HepG2 (cell line): ENCODE measurements at regions not wholly inside any gene's neighbourhood (a gene's known extent, or its start where the extent isn't known, plus 50 kb on each side); places are given as distances from the start of the nearest gene placed in this dataset.

Experiments
- CREB1 ChIP-seq, 2 experiments: fragments of 450-650 bp in 1 of 2; IDR thresholded peaks; 2 replicates each; pipeline ENCODE4 v1.6.1; 2016 to 2017; ENCODE audit warnings: control low read depth in 1 of 2, mild to moderate bottlenecking in 1 of 2, missing compliant biosample characterization in 1 of 2, missing genetic modification characterization in 1 of 2
- FOSL2 ChIP-seq: sonication (generic); formaldehyde crosslinking; IDR thresholded peaks from 2 replicates; pipeline ENCODE4 v1.4.0; 2020; ENCODE audit warnings: missing genetic modification reagents
- KLF12 ChIP-seq: sonication (generic); formaldehyde crosslinking; IDR thresholded peaks from 2 replicates; pipeline ENCODE4 v1.4.0; 2020; ENCODE audit warnings: missing genetic modification reagents, borderline replicate concordance
- TBP ChIP-seq: sonication (generic); formaldehyde crosslinking; IDR thresholded peaks from 2 replicates; pipeline ENCODE4 v1.5.0; 2020; ENCODE audit warnings: missing genetic modification reagents
- ZBTB20 ChIP-seq: sonication (generic); formaldehyde crosslinking; IDR thresholded peaks from 2 replicates; pipeline ENCODE4 v1.8.1; 2023; ENCODE audit warnings: missing genetic modification reagents, low read depth, mild to moderate bottlenecking, borderline replicate concordance
- ZNF572 ChIP-seq: sonication (generic); formaldehyde crosslinking; IDR thresholded peaks from 2 replicates; pipeline ENCODE4 v1.5.1; 2020; ENCODE audit warnings: mild to moderate bottlenecking, missing genetic modification reagents
- ZNF670 ChIP-seq: sonication (generic); formaldehyde crosslinking; IDR thresholded peaks from 2 replicates; pipeline ENCODE4 v1.8.0; 2022; ENCODE audit warnings: mild to moderate bottlenecking, missing genetic modification reagents, borderline replicate concordance
- TF ChIP-seq, protein P1 (sequence below): sonication (generic); formaldehyde crosslinking; IDR thresholded peaks from 2 replicates; pipeline ENCODE4 v1.4.0; 2020; ENCODE audit warnings: missing genetic modification reagents
- TF ChIP-seq, protein P2 (sequence below): sonication (generic); formaldehyde crosslinking; IDR thresholded peaks from 2 replicates; pipeline ENCODE4 v1.5.0; 2020; ENCODE audit warnings: mild to moderate bottlenecking, missing genetic modification reagents, moderate library complexity

DNA sequence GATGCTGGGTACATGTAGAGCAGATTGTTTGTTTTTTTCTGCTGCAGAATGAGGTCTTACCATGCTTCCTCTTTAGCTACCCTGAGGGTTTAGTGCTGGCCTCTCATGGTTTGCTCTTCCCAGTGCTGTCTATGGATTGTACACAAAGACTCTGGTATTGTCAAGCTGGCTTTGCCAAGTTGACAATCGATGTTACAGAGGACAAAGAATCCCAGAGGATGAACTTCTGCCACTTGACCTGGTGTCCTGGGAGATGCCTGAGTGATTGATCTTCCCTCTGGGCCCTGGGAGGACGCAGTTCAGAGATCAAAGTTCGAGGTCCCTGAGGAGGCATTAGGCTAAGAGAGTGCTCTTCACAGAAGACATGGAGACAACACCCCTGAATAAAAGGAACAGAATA is 865.4 kb downstream of the CCSER2 start:
- TF ChIP-seq, protein P1, sequence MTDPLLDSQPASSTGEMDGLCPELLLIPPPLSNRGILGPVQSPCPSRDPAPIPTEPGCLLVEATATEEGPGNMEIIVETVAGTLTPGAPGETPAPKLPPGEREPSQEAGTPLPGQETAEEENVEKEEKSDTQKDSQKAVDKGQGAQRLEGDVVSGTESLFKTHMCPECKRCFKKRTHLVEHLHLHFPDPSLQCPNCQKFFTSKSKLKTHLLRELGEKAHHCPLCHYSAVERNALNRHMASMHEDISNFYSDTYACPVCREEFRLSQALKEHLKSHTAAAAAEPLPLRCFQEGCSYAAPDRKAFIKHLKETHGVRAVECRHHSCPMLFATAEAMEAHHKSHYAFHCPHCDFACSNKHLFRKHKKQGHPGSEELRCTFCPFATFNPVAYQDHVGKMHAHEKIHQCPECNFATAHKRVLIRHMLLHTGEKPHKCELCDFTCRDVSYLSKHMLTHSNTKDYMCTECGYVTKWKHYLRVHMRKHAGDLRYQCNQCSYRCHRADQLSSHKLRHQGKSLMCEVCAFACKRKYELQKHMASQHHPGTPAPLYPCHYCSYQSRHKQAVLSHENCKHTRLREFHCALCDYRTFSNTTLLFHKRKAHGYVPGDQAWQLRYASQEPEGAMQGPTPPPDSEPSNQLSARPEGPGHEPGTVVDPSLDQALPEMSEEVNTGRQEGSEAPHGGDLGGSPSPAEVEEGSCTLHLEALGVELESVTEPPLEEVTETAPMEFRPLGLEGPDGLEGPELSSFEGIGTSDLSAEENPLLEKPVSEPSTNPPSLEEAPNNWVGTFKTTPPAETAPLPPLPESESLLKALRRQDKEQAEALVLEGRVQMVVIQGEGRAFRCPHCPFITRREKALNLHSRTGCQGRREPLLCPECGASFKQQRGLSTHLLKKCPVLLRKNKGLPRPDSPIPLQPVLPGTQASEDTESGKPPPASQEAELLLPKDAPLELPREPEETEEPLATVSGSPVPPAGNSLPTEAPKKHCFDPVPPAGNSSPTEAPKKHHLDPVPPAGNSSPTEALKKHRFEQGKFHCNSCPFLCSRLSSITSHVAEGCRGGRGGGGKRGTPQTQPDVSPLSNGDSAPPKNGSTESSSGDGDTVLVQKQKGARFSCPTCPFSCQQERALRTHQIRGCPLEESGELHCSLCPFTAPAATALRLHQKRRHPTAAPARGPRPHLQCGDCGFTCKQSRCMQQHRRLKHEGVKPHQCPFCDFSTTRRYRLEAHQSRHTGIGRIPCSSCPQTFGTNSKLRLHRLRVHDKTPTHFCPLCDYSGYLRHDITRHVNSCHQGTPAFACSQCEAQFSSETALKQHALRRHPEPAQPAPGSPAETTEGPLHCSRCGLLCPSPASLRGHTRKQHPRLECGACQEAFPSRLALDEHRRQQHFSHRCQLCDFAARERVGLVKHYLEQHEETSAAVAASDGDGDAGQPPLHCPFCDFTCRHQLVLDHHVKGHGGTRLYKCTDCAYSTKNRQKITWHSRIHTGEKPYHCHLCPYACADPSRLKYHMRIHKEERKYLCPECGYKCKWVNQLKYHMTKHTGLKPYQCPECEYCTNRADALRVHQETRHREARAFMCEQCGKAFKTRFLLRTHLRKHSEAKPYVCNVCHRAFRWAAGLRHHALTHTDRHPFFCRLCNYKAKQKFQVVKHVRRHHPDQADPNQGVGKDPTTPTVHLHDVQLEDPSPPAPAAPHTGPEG = no peak
- TF ChIP-seq ZNF572 (CRISPR knock-in tag) = no peak
- TF ChIP-seq CREB1 (IDR thresholded peaks at IDR 0.05) = no peak
- TF ChIP-seq CREB1 (CRISPR knock-in tag; IDR thresholded peaks at IDR 0.05) = no peak
- no peak for TF ChIP-seq KLF12 (CRISPR knock-in tag)
- no peak for TF ChIP-seq TBP (CRISPR knock-in tag)
- no peak for TF ChIP-seq ZNF670
- TF ChIP-seq, protein P2, sequence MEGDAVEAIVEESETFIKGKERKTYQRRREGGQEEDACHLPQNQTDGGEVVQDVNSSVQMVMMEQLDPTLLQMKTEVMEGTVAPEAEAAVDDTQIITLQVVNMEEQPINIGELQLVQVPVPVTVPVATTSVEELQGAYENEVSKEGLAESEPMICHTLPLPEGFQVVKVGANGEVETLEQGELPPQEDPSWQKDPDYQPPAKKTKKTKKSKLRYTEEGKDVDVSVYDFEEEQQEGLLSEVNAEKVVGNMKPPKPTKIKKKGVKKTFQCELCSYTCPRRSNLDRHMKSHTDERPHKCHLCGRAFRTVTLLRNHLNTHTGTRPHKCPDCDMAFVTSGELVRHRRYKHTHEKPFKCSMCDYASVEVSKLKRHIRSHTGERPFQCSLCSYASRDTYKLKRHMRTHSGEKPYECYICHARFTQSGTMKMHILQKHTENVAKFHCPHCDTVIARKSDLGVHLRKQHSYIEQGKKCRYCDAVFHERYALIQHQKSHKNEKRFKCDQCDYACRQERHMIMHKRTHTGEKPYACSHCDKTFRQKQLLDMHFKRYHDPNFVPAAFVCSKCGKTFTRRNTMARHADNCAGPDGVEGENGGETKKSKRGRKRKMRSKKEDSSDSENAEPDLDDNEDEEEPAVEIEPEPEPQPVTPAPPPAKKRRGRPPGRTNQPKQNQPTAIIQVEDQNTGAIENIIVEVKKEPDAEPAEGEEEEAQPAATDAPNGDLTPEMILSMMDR (CRISPR knock-in tag) = no peak
- no peak for TF ChIP-seq ZBTB20
- no peak for TF ChIP-seq FOSL2
